HG03175 (cell line): ENCODE measurements at regions not wholly inside any gene's neighbourhood (a gene's known extent, or its start where the extent isn't known, plus 50 kb on each side); places are given as distances from the start of the nearest gene placed in this dataset.
A peak's percentile ranks its signal among the peaks of the same experiment; 100 is the strongest.

ENCODE experiments used
- ATAC-seq: cut with Tn5 transposase; IDR thresholded peaks from one replicate; pipeline ENCODE4 v1.9.1; 2021; ENCODE audit warnings: mild to moderate bottlenecking, moderate library complexity; ENCODE audit not compliant: unreplicated experiment

DNA sequence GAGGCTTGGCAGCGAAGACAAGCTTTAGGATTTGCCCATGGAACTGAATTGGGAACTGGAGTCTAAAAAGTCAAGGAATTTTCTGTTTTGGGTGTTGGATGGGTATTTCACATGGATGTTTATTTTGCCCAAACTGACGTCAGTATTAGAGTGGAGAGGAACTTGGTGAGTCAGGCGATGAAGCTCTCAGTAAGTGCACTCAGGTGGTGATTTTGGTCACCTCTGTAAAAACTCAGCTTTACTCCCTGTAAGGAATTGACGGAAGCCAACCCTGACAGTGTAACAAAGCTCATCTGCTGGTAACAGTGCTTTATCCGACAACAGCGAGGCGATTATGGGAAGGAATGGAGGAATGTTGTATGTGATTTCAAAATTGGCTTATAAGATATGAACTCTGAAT is 77.0 kb upstream of the PGRMC2 start:
- ATAC-seq: no peak

DNA sequence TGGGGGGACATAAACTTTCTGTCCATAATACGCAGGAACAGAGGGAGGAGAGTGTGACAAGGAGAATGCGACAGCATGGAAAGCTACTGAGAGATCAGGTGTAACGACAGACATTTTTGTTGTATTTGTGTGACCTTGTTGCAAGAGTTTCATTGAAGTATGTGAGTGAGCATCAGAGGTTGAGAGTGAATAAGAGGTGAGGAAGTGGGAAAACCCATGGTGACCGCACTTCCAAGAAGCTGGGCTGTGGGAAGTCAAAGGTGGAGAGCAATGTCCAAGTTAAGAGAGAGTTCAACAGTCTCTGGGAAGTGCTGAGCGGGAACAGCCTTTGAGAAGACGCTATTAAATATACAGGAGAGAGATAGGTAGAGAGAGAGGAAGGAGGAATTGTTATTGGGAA is 76.4 kb upstream of the PGRMC2 start:
- ATAC-seq: no peak

DNA sequence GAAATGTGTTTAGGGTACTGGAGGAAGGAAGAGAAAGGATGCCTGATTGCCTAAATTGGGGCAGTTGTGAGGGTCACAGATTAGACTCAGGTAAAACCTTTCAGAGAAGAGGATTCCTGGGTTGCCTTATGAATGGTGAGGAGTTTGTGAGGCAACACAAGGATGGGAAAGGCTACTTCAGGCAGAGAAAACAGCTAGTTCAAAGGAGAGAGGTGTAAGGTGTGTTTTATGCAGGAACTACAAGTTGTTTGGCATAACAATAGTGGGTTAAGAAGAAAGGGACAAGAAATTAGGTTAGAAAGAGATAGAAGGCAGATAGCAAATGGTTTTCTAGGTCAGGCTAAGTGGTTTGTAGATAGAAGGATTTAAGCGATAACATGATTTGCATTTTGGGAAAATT is 75.1 kb upstream of the PGRMC2 start:
- no peak for ATAC-seq

DNA sequence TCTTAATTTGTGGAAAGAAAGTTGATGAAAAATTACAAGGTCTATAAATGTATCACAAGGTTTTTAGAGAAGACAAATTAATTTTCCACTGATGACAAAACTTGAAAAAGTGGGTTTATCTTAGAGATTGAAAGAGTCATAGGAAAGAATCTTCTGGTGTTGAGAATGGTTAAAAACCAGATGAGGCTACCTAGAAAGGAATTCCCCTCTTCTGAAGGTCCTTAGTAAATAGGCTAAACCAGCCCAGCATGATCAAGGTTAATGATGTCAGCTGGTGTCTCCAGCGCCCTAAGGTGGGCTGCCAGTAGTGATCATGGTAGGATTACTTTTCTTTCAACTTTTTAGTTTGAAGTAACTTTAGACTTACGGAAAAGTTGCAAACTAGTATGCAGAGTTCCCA is 71.8 kb upstream of the PGRMC2 start:
- no peak for ATAC-seq

DNA sequence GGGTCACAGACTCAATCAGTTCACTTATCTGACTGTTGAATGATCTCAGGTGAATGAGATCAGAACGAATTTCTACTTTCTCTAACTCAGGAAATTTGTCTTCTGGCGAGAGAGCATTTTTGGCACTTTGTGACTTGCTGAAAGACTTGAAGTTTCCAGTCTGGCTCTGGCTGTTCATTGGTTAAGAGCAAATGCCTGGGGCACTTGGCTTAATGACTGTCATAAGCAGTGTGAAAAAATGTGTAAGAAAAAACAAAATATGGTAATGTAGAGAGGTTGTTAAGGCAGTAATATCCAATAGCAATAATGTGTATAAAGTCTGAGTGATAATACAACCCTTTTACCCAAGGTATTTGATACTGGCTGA is 71.3 kb upstream of the PGRMC2 start:
- ATAC-seq: no peak

DNA sequence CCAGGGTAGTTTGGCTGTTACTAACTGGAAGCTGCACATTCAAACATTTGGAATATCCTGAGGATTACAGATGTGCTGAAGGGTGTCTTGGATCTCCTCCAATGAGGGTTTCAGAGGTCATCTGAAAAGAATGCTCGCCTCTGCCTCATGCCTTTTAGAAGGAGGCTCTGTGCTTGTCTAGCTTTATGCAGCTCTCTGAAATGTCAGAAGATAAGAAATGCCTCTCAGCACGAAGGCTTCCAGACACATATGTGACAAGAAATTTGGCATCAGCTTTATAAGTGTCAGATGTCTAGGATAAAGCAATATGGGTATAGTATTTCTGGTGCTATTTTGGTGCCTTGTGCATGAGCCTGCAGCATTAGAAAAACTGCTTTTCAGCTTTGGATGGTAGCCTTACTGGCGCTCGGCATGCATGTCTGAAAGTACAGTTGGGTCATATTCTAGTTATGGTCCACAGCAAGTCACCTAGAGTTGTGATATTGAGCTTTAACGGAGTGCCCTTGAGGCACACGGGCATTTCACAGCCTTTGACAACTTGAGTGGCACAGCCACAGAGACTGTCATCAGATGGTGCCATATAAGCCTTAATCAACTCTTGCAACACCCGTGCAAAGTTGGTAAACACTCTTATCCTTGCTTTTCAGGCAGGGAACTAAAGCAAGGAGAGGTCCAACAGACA is 70.8 kb upstream of the PGRMC2 start:
- ATAC-seq: no peak

DNA sequence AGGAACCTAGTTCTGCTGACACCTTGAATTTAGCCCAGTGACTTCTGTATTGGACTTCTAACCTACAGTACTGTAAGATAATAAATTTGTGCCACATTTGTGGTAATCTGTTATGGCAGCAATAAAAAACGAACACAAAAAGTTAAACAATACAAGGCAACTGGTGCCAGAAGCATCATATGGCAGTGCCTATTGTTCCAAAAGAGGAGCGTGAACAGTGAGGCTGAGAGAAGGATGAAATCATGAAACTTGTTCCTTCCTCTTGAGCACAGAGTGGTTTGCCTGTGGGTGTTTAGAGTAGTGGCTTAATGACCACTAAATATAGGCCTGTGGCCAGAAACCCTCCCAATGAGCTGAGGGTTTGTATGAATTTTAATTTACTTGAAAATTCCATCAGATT is 69.7 kb upstream of the PGRMC2 start:
- no peak for ATAC-seq

DNA sequence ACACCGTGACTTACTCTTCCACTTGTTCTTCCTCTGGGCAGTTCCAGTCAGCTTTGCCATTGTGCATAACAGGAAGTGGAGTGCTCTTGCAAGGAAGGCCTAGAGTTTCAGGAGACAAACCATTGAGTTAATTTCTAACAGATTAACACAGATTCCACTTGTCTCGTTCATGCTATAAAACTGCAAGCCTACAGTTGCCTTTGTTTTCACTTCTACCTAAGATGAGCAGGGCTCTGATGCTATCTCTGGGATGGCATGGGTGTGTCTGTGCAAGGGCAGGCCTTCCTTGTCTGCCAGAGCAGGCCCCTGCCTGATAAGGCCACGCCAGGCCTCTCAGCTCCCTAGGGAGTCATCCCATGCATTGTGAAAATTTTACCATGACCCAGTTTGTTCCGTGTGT is 67.7 kb upstream of the PGRMC2 start:
- peak; percentile 72 for ATAC-seq

DNA sequence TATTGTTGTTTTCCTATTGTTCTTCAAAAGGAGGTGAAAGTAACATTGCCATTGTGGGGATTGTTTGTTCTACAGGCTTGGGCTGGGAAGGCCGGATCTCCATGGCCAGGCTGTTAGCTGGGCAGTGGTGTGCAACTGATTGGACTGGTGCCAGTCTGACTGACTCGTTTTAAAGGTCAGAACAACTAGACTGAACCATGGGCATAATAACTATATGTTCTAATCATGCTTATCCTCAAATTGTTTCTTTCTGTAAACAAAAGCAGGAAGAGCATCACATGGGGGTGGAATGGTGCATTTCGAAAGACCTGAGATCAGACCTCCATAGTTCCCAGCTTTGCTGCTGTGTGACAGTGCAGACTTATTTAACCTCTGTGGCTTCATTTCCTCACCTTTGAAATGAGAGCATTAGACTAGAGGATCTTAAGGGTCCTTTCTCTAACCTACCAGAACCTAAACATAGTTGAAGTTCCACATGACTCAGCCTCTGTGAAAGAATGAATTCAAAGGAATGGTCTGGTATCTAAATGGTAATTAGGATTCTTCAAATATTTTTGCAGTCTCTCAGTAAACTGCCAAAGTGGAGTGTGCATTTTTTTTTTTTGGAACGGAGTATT is 66.7 kb upstream of the PGRMC2 start:
- ATAC-seq: no peak

DNA sequence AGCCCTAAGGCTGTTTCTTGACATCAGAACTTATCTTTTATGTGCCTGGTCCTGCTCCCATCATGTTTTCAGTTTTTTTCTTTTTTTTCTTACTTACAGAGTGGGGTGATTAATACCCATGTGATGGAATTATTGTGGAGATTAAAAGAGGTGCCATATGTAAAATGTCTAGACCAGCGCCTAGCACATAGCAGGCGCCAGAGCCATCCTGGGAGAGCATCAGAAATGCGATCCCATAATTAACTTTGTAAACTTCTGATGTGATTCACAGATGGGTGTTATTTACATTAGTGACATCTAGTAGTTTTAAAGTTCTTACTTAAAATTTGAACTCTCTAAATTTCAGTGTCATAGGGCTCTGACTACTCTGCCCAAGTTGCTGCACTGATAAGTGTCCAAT is 66.2 kb upstream of the PGRMC2 start:
- ATAC-seq: no peak

DNA sequence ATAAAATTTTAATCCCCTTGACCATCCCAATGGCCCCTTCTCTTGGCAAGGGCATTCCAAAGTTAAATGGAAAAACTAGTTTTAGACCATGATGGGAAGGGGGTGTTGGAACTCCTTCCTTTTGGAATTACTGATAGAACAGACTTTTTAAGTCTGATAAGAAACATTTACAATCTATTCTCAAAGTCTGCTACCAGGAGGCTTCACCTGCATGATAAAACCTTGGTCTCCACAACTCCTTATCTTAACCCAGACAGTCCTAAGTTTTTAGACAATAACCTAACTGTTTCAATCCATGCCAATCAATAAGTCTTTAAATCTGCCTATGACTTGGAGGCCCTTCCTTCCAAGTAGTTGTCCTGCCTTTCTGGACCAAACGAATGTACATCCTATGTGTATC is 63.9 kb upstream of the PGRMC2 start:
- ATAC-seq: no peak

DNA sequence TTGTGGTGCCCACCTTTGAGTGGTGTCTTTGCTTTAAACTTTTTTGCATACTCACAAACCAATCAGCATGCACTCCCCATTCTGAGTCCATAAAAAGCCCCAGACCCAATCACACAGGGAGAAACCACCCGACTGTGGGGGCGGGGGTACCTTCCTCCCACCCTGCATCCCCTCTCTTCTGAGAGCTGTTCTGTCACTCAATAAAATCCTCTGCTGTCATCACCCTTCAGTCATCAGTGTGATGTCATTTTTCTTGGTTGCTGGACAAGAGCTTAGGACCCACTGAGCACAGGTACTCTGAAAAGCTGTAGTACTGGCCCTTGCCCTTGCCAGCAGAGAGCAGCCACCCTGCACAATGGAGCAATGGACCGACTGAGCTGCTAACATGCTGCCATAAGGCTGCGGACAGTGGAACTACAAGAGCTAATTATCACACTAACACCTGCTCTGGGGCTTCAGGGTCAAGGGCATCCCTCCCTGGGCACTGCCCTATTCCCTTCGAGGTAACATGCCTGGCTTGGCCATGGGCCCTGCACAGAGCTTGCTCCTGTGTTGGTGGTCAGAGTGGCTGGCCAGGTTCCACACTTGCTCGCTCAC is 62.9 kb upstream of the PGRMC2 start:
- no peak for ATAC-seq

DNA sequence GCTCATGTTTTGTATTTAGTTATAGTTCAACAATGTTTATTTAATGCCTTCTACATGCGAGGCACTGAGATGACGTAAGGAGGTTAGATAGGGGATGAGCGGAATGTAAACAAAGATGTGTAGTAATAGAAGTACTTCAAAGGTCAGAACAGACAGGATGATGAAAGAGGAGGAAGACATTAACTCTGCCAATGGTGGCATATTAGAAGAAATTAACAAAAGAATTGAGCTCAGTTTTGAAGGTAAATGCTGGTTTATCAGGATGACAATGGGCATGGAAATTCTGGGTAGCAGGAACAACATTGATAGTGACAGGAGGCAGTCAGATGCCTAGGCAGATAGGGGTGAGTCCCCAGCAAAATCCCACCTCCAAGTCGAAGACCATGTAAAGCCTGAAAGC is 62.3 kb upstream of the PGRMC2 start:
- no peak for ATAC-seq

DNA sequence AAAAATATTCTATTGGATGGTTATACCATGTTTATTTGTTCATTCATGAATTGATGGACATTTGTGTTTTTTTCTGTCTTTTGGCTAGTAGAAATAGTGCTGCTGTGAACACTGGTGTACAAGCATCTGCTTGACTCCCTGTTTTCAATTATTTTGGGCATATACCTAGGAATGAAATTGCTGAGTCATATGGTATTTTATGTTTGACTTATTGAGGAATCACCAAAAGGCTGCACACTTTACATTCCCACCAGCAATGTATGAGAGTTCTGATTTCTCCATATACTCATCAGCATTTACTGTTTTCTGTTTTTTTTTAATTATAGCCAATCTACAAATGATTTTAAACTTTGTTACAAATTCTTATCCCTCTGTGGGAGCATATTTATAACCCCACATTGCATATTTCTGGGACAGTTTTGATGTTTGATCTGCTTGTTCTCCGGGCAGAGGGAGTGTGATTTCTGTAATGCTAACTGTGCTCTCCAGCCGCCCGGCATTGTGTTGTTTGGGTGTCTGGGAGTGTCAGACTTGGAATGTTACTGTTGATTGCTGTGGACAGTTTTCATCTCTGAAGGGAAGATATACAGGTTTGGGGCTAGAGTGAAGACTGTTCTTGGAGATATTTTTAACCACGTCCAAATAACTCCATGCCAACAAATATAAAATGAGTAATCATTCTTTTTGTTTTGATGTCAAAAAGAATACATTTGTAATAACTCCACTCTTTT is 60.5 kb upstream of the PGRMC2 start:
- ATAC-seq: no peak

DNA sequence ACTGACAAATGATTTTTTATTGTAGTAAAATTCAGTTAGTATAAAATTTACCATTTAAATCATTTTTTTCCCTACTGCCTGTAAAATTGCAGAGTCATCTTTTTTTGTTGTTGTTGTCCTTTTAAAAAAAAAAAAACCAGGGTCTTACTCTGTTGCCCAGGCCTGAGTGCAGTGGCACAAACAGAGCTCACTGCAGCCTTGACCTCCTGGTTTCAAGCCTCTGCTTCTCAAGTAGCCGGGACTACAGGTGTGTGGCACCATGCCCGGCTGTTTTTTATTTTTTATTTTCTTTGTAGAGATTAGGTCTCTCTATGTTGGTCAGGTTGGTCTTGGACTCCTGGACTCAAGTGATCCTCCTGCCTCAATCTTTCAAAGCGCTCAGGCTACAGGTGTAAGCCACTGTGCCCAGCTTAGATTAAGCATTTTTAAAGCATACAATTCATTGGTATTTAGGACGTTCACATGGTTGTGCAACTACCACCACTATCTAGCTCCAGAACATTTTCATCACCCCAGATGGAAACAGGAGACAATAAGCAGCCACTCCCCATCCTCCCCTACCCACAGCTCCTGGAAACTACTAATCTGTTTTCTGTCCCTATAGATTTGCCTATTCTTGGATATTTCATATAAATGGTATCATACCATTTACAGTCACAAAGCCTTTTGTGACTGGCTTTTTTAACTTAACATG is 59.7 kb upstream of the PGRMC2 start:
- no peak for ATAC-seq

DNA sequence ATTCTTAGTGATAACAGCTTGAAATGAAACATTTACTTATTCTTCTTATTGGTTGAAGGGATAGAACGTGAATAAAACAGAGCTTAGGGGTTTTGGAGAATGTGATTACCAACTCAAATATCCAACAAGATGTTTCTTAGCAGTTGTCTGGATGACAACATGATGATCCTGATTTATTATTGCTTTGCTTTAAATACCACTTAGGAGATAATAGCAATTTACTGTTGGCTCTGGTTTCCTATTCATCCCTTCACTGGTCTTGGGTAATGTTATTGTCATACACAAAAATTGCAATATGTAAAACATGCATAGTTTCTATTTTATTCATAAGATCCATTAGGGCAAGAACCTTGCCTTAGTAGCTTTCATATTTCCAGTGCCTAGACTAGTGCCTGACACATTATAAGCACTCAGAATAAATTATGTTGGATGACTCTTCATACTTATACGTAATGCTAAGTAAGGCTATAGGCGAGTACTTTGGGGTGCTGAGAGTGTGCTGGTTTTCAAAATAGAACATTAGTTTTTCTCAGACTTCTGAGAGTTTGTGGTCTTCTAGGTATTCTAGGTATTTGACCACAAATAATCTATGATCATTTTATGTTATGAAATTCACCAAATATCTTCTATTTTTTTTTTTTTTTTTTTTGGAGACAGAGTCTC is 58.6 kb upstream of the PGRMC2 start:
- ATAC-seq: no peak

DNA sequence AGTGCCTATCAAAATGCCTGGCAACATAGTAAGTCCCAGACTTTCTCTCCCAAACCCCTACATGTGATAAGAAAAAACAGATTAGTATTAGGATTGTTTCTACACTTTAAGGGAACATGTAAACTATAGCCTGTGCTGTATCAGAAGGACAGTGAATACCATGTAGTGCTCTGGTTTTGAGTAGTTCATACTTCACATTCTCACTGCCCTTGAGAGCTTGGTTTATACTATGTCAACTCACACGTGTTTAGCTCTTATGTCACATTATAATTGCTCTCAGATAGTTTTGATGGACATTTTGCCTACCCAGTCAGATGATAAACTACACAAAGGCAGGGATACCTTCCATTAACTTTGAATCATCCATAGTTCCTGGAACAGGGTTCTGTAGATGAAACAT is 58.0 kb upstream of the PGRMC2 start:
- no peak for ATAC-seq

DNA sequence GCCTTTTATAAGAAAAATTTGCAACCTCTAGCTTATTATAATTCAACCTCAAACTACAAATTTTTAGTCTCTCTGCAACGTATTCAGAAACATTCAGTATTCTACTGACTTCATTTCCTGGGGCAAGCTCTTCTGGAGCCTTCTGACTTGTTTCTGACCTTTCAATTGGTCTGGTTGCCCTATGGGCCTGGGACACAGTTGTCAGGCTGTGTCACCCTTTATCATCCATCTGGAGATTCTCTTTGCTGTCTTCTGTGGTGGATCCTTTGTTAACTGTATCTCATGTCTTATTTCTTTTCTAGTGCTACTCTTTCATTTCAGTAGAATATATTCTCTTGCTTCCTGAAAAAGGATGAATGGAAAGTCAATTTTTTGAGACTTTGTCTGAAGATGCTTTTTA is 55.1 kb upstream of the PGRMC2 start:
- no peak for ATAC-seq

DNA sequence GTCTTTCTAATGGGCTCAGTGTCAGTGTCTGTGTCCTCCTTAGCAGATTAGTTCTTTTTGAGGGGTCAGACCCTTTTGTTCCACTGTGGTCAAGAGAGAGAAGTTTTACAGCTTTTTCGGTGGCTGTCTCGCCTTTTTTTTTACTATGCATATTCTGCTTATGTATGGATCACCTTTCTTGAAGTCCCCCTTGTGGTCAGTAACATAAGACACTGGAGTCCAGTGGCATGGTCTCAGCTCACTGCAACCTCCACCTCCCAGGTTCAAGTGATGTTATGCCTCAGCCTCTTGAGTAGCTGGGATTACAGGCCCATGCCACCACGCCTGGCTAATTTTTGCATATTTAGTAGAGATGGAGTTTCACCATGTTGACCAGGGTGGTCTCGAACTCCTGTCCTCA is 54.0 kb upstream of the PGRMC2 start:
- no peak for ATAC-seq

DNA sequence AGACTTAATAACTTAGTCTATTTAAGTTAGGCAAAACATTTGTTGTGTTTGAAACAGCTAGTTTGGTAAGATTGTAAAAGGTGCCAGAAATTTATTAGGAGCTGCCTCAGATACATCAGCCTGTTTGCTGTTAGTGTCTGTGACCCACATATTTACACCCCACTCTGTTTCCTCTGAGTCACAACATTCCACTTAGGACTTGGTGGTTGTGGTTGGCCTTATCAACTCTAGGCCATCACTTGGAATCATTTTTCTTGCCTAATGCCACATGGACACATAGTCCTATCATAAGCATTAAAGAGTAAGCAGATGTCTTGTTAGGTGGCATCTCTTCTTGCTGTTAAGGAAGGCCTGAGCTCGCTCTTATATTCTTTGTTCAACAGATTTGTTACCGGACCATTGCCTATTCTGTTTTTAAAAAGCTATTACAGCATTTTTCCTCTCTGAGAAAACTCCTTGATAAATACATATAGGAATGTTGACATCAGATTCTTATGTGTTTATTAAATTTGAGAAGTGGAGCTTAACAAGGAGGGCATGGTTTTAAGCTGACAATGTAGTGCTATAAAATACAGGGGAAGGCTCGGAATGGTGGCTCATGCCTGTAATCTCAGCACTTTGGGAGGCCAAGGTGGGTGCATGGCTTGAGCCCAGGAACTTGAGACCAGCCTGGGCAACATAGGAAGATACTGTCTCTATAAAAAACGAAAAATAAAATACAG is 51.2 kb upstream of the PGRMC2 start:
- ATAC-seq: no peak
